Stomach (tissue), 8 donors: ENCODE measurements at regions not wholly inside any gene's neighbourhood (a gene's known extent, or its start where the extent isn't known, plus 50 kb on each side); places are given as distances from the start of the nearest gene placed in this dataset.

Source experiments
- DNase-seq, 2 donors: peaks; one replicate each; pipeline versions ENCODE4 v3.0.0 to v3.0.0-alpha.2; 2013 to 2019
- H3K27ac ChIP-seq, 5 donors: fragments of 200-600 bp in 4 of 5; sonication (generic) in 4 of 5; one replicate each; pipeline ENCODE4 v1.5.1; 2013 to 2019; ENCODE audit warnings: mild to moderate bottlenecking in 1 of 5, moderate library complexity in 1 of 5
- H3K27me3 ChIP-seq, 3 donors: fragments of 200-600 bp; sonication (generic); one replicate each; pipeline ENCODE4 v1.5.1; 2017 to 2019; ENCODE audit warnings: mixed run types in 1 of 3
- H3K36me3 ChIP-seq, 4 donors: fragments of 200-600 bp; sonication (generic); 1 replicate in 3 of 4; 2 replicates in 1 of 4; pipeline ENCODE4 v1.5.1; 2016 to 2019
- H3K4me1 ChIP-seq, 4 donors: fragments of 200-600 bp; sonication (generic); one replicate each; pipeline ENCODE4 v1.5.1; 2016 to 2019
- H3K4me3 ChIP-seq, 4 donors: fragments of 200-600 bp; sonication (generic) in 3 of 4; one replicate each; pipeline ENCODE4 v1.5.1; 2016 to 2019; ENCODE audit warnings: mild to moderate bottlenecking in 1 of 4
- H3K9me3 ChIP-seq, 4 donors: fragments of 200-600 bp; sonication (generic); one replicate each; pipeline ENCODE4 v1.5.1; 2016 to 2019
- EP300 ChIP-seq: sonication (generic); formaldehyde crosslinking; IDR thresholded peaks from one replicate; pipeline ENCODE4 v1.6.1; 2017; ENCODE audit warnings: antibody characterized with exemption
- POLR2A ChIP-seq, 4 donors: fragments of 450-650 bp; IDR thresholded peaks; one replicate each; pipeline ENCODE4 v1.6.1; 2016; ENCODE audit warnings: antibody characterized with exemption in 4 of 4, control low read depth in 2 of 4, mild to moderate bottlenecking in 1 of 4, moderate library complexity in 1 of 4
- POLR2AphosphoS5 ChIP-seq, 3 donors: sonication (generic); formaldehyde crosslinking; IDR thresholded peaks; one replicate each; pipeline ENCODE4 v1.6.1; 2016; ENCODE audit warnings: antibody characterized with exemption in 3 of 3
- WGBS, 5 donors: extraction: QIAGEN DNeasy Blood & Tissue Kit in 3 of 5; methylation state at CpG; one replicate each; pipeline versions ENCODE4 v1.1.5 to v1.1.7; 2013 to 2018; 5-methylcytosine and 5-hydroxymethylcytosine counted together
- intact Hi-C: fragments of 100-400 bp; cut with DNase I; formaldehyde crosslinking; loops from one replicate; pipeline ENCODE4 v1.15.1; 2023; ENCODE audit warnings: low total_unique reads
- TF ChIP-seq, protein P1 (sequence below), 7 experiments: fragments of 450-650 bp in 4 of 7; fragments of 200-600 bp in 3 of 7; sonication (generic) in 3 of 7; IDR thresholded peaks; one replicate each; pipeline ENCODE4 v1.5.1; 2016 to 2019; ENCODE audit warnings: antibody characterized with exemption in 7 of 7, control low read depth in 2 of 7, mild to moderate bottlenecking in 1 of 7
- donor health status: healthy with polysubstance abuse.
- donor health status: Bipolar disorder and iron deficiency.
- donor health status: healthy.

DNA sequence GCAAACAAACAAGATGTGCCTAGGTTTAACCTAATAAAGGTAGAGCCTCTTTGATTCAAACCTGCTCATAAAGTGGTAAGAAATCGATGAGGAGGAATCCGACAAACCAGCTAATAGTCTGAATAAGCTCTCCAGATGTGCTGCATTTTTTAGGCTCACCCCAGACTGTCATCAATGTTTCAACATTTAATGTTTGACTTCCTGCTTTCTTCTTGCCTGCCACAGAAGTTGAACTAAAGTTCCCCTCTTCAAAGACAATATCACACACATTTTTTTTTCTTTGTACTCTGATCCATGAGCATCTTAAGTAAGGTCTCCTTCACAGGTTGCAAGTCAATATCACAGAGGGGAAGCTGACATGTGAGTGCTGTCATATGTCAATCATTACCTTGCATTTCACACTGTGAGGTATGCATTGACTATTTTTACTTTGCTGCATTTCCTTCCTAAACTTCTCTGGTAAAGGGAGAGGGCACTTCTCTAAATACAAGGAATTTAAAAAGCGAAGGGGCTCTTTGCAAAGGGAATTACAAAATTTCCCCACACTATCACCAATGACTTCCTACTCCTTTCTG, 172.3 kb upstream of the MCTP2 start:
- Histone ChIP-seq H3K9me3 (no peaks in the 10 kb centered on the region), H3K36me3 (no peaks in the 10 kb centered on the region), H3K27me3 (no peaks in the 10 kb centered on the region), H3K4me3 (no peak overlapping the region), H3K4me1 (no peaks in the 10 kb centered on the region), H3K27ac (no peak overlapping the region)
- DNase-seq, result no peak
- WGBS, 5 donors, result 47 to 71% (median 65%) methylated on average over 3 of the region's 3 CpGs
- intact Hi-C loops, result no loop called here
- TF ChIP-seq EP300, result no peak
- TF ChIP-seq, protein P1, sequence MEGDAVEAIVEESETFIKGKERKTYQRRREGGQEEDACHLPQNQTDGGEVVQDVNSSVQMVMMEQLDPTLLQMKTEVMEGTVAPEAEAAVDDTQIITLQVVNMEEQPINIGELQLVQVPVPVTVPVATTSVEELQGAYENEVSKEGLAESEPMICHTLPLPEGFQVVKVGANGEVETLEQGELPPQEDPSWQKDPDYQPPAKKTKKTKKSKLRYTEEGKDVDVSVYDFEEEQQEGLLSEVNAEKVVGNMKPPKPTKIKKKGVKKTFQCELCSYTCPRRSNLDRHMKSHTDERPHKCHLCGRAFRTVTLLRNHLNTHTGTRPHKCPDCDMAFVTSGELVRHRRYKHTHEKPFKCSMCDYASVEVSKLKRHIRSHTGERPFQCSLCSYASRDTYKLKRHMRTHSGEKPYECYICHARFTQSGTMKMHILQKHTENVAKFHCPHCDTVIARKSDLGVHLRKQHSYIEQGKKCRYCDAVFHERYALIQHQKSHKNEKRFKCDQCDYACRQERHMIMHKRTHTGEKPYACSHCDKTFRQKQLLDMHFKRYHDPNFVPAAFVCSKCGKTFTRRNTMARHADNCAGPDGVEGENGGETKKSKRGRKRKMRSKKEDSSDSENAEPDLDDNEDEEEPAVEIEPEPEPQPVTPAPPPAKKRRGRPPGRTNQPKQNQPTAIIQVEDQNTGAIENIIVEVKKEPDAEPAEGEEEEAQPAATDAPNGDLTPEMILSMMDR (IDR thresholded peaks at IDR 0.05), result no peak
- no peak for TF ChIP-seq POLR2AphosphoS5 (IDR thresholded peaks at IDR 0.05)
- no peak for TF ChIP-seq POLR2A (IDR thresholded peaks at IDR 0.05)

DNA sequence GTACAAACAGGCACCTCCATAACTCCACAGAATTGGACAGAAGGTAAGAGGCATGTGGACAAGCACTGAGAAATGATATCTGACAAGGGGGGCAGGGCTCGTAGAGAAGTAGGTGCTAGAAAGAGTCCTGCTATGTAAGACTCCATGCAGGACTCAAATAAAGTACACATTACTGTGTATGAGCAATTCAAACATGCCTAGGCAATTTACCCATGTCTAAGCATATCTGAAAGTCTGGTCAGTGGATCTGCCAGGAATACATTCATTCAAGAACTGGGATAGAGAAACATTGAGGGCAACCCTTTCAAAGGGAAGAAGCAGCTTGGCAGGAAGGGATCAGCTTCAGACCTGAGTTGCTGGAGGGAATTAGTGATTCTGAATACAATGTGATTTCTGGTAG, 174.1 kb upstream of the MCTP2 start:
- Histone ChIP-seq H3K9me3 (no peaks in the 10 kb centered on the region), H3K36me3 (no peaks in the 10 kb centered on the region), H3K4me1 (no peaks in the 10 kb centered on the region), H3K27me3 (no peaks in the 10 kb centered on the region), H3K4me3 (no peak overlapping the region), H3K27ac (no peak overlapping the region)
- 53 to 73% (median 67%) methylated on average over 1 of the region's 1 CpG for WGBS, 5 donors
- TF ChIP-seq, protein P1 (IDR thresholded peaks at IDR 0.05), result no peak
- TF ChIP-seq EP300 (no peak), POLR2AphosphoS5 (IDR thresholded peaks at IDR 0.05) (no peak), POLR2A (IDR thresholded peaks at IDR 0.05) (no peak)
- intact Hi-C loops, result no loop called here
- no peak for DNase-seq

DNA sequence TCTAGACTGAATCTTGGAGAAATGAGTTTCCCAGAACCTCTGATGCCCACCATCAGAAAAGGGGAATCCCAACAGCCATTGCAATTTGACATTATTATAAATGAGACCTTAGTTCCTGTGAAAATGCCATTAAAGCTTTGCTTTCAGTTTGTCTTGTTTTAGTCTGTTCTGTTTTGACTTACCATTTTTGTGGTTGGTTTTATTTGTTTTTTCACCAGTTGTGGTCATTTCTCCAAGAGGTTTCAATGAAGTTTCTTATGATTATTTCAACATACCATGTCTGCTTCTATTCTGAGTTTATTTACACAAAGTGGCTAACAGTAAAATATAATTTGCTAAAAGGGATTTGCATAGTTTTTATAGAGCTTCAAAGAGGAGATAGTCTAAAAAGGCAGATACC, 175.0 kb upstream of the MCTP2 start:
- no peaks in the 10 kb centered on the region for H3K9me3 ChIP-seq
- H3K4me1 ChIP-seq, result no peaks in the 10 kb centered on the region
- H3K4me3 ChIP-seq, result no peak overlapping the region
- no peaks in the 10 kb centered on the region for H3K36me3 ChIP-seq
- no peaks in the 10 kb centered on the region for H3K27me3 ChIP-seq
- no peak for DNase-seq
- TF ChIP-seq, protein P1 (IDR thresholded peaks at IDR 0.05), result no peak
- intact Hi-C loops, result no loop called here
- no peak overlapping the region for H3K27ac ChIP-seq

DNA sequence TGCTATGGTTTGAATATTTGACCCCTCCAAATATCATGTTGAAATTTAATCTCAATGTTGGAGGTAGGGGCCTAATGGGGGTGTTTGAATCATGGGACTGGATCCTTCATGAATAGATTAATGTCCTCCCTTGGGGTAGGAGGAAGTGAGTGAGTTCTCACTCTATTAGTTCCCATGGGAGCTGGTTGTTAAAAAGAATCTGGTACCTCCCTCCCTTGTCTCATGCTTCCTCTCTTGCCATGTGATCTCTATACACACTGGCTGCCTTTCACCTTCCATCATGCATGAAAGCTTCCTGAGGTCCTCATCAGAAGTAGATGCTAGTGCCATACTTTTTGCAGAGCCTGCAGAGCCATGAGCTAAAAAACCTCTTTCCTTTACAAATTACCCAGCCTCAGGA, 177.7 kb upstream of the MCTP2 start:
- Histone ChIP-seq H3K27ac (no peak overlapping the region), H3K27me3 (no peaks in the 10 kb centered on the region), H3K9me3 (no peaks in the 10 kb centered on the region), H3K4me3 (no peak overlapping the region), H3K36me3 (no peaks in the 10 kb centered on the region), H3K4me1 (no peaks in the 10 kb centered on the region)
- no peak for DNase-seq
- TF ChIP-seq POLR2AphosphoS5 (IDR thresholded peaks at IDR 0.05) (no peak), POLR2A (IDR thresholded peaks at IDR 0.05) (no peak), EP300 (no peak)
- TF ChIP-seq, protein P1 (IDR thresholded peaks at IDR 0.05), result no peak
- intact Hi-C loops, result no loop called here
